SU-DHL-6 (cell line): ENCODE measurements at regions not wholly inside any gene's neighbourhood (a gene's known extent, or its start where the extent isn't known, plus 50 kb on each side); places are given as distances from the start of the nearest gene placed in this dataset.

Experiments used
- H2AFZ ChIP-seq: fragments of 200-600 bp; sonication (generic); 2 replicates; pipeline ENCODE4 v1.6.1; 2014; ENCODE audit warnings: low read depth, mild to moderate bottlenecking, moderate library complexity, mixed read lengths, antibody characterized with exemption, low read length; ENCODE audit not compliant: severe bottlenecking
- H3F3A ChIP-seq: fragments of 200-600 bp; shearing (Covaris generic); 2 replicates; pipeline ENCODE4 v1.6.0; 2016; ENCODE audit warnings: antibody characterized with exemption, mild to moderate bottlenecking; ENCODE audit not compliant: insufficient read depth
- H3K27ac ChIP-seq: fragments of 200-600 bp; sonication (generic); 2 replicates; pipeline ENCODE4 v1.5.1; 2016; ENCODE audit warnings: low read depth, mild to moderate bottlenecking, low read length, moderate library complexity, mixed read lengths
- H3K27me3 ChIP-seq: fragments of 200-600 bp; sonication (generic), shearing (Covaris generic); 2 replicates; pipeline ENCODE4 v1.6.0; 2014; ENCODE audit warnings: mild to moderate bottlenecking, low read length
- H3K36me3 ChIP-seq: fragments of 200-600 bp; sonication (generic); 2 replicates; pipeline ENCODE4 v1.6.1; 2014; ENCODE audit warnings: mild to moderate bottlenecking, low read length, mixed read lengths
- H3K4me2 ChIP-seq: fragments of 300-600, 200-600 bp; shearing (Covaris generic), sonication (generic); 2 replicates; pipeline ENCODE4 v1.6.0; 2014; ENCODE audit warnings: low read length, low read depth, mild to moderate bottlenecking; ENCODE audit not compliant: poor library complexity, severe bottlenecking
- H3K4me3 ChIP-seq: fragments of 200-600 bp; sonication (generic); 2 replicates; pipeline ENCODE4 v1.5.1; 2014; ENCODE audit warnings: antibody characterized with exemption, low read length, mild to moderate bottlenecking, mixed read lengths; ENCODE audit not compliant: insufficient read depth, poor library complexity, severe bottlenecking
- H3K79me2 ChIP-seq: fragments of 200-600 bp; sonication (generic); 2 replicates; pipeline ENCODE4 v1.6.1; 2014; ENCODE audit warnings: mild to moderate bottlenecking, low read length, moderate library complexity; ENCODE audit not compliant: insufficient read depth
- H3K9ac ChIP-seq: fragments of 200-600 bp; sonication (generic); 2 replicates; pipeline ENCODE4 v1.7.0; 2014; ENCODE audit warnings: mild to moderate bottlenecking, low read length
- H3K9me2 ChIP-seq: fragments of 200-600 bp; sonication (generic); replicated peaks from 2 replicates; pipeline ENCODE4 v1.6.1; 2014; ENCODE audit warnings: low read length; ENCODE audit not compliant: insufficient read depth
- H3K9me3 ChIP-seq: fragments of 200-600 bp; sonication (generic); 2 replicates; pipeline ENCODE4 v1.6.1; 2014; ENCODE audit warnings: low read length, mixed read lengths; ENCODE audit not compliant: insufficient read depth
- H4K20me1 ChIP-seq: fragments of 200-600 bp; sonication (generic); 2 replicates; pipeline ENCODE4 v1.6.1; 2014; ENCODE audit warnings: low read depth, mild to moderate bottlenecking, antibody characterized with exemption, low read length, moderate library complexity, mixed read lengths
- EZH2phosphoT487 ChIP-seq: fragments of 200-600 bp; sonication (generic), shearing (Covaris generic); conservative IDR thresholded peaks from 2 replicates; pipeline ENCODE4 v1.6.1; 2018; ENCODE audit warnings: mild to moderate bottlenecking, antibody characterized with exemption, low read length, moderate library complexity, mixed read lengths
- TF ChIP-seq, protein P1 (sequence below): fragments of 200-600 bp; sonication (generic); IDR thresholded peaks from one replicate; pipeline ENCODE4 v1.5.1; 2017; ENCODE audit warnings: antibody characterized with exemption, mild to moderate bottlenecking, low read length, moderate library complexity; ENCODE audit not compliant: insufficient read depth, poor library complexity, severe bottlenecking

DNA sequence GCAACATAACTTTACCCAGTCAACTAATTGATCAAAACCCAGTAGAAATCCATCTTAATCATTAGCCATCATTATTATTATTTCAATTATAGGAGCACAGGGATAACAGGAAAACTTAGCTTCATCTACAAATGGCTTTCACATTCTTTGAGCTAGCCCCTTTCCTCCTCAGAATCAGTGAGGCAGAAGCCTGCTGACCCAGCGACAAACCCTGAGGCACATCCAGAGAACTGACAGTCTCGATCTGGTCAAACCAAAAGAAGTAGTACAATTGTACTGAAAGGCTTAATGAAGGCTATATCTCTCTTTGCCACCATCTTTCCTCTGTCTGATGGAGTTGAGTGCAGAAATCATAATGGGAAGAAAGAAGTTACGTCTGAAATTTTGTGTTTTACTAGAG is 109.8 kb upstream of the ARID2 start:
- H3F3A ChIP-seq, result no peaks in the 10 kb centered on the region
- H3K27ac ChIP-seq, result no peak overlapping the region
- no peak overlapping the region for H3K9ac ChIP-seq
- H3K4me2 ChIP-seq, result no peak overlapping the region
- no peaks in the 10 kb centered on the region for H3K27me3 ChIP-seq
- no peak overlapping the region for H2AFZ ChIP-seq
- no peaks in the 10 kb centered on the region for H3K36me3 ChIP-seq
- no peak for TF ChIP-seq EZH2phosphoT487
- TF ChIP-seq, protein P1, sequence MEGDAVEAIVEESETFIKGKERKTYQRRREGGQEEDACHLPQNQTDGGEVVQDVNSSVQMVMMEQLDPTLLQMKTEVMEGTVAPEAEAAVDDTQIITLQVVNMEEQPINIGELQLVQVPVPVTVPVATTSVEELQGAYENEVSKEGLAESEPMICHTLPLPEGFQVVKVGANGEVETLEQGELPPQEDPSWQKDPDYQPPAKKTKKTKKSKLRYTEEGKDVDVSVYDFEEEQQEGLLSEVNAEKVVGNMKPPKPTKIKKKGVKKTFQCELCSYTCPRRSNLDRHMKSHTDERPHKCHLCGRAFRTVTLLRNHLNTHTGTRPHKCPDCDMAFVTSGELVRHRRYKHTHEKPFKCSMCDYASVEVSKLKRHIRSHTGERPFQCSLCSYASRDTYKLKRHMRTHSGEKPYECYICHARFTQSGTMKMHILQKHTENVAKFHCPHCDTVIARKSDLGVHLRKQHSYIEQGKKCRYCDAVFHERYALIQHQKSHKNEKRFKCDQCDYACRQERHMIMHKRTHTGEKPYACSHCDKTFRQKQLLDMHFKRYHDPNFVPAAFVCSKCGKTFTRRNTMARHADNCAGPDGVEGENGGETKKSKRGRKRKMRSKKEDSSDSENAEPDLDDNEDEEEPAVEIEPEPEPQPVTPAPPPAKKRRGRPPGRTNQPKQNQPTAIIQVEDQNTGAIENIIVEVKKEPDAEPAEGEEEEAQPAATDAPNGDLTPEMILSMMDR, result no peak
- H3K9me2 ChIP-seq, result no peaks in the 10 kb centered on the region
- H3K79me2 ChIP-seq, result no peaks in the 10 kb centered on the region
- H4K20me1 ChIP-seq, result no peaks in the 10 kb centered on the region
- H3K4me3 ChIP-seq, result no peak overlapping the region
- no peaks in the 10 kb centered on the region; the same call in 1 of the 2 replicates for H3K9me3 ChIP-seq

DNA sequence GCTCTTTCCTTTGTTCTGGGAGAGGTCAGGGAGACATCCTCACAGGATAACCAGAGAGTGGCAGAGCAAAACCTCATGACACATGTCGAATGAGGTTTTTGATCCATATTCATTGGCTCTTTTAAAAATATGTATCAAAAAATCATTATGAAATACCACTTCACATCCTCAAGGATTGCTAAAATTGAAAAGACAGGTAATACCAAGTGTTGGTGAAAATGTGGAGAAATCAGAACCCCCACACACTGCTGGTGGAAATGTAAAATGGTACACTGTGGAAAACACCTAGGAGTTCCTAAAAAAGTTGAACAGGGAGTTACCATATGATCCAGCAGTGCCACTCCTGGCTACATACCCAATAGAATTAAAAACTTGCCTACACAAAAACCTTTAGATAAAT is 107.8 kb upstream of the ARID2 start:
- Histone ChIP-seq H3K9me3 (no peaks in the 10 kb centered on the region; the same call in 1 of the 2 replicates), H3F3A (no peaks in the 10 kb centered on the region), H3K9ac (no peak overlapping the region), H3K4me2 (no peak overlapping the region), H3K79me2 (no peaks in the 10 kb centered on the region), H3K36me3 (no peaks in the 10 kb centered on the region), H3K9me2 (no peaks in the 10 kb centered on the region), H4K20me1 (no peaks in the 10 kb centered on the region), H3K4me3 (no peak overlapping the region), H3K27ac (no peak overlapping the region), H3K27me3 (no peaks in the 10 kb centered on the region), H2AFZ (no peak overlapping the region)
- TF ChIP-seq, protein P1, result no peak
- TF ChIP-seq EZH2phosphoT487, result no peak

DNA sequence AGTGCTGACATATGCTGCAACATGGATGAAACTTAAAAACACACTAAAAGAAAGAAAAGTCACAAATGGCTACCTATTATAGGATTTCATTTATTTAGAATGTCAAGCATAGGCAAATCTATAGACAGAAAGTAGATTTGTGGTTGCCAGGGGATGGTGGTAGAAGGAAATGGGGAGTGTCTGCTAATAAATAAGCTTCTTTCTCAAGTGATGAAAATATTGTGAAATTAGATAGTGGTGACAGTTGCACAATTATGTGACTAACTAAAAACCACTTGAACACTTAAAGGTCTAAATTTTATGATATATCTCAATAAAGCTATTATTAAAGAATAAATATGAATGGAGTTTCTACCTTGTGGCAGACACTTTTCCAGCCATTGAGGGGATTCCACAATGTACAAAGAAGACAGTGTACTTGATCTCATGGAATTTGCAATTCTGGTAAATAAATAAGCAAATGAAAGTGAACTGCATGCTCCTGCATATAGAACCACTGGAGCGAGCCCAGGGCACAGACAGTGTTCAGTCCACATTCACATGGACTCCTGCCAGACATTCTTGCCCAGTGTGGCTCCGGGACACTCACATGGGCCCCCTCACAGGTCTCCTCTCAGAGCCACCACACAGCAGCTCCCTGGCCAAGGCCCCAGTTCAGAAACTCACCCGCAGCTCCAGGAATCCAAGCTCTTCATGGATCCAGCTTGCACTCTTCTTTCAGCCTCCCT is 107.1 kb upstream of the ARID2 start:
- TF ChIP-seq EZH2phosphoT487, result no peak
- TF ChIP-seq, protein P1, result no peak
- no peak overlapping the region for H3K9ac ChIP-seq
- H3K9me3 ChIP-seq, result no peaks in the 10 kb centered on the region; the same call in 1 of the 2 replicates
- no peak overlapping the region for H3K4me3 ChIP-seq
- H3K27ac ChIP-seq, result no peak overlapping the region
- H4K20me1 ChIP-seq, result no peaks in the 10 kb centered on the region
- no peak overlapping the region for H3K4me2 ChIP-seq
- no peaks in the 10 kb centered on the region for H3K27me3 ChIP-seq
- no peaks in the 10 kb centered on the region for H3K79me2 ChIP-seq
- H3K9me2 ChIP-seq, result no peaks in the 10 kb centered on the region
- no peak overlapping the region for H2AFZ ChIP-seq
- H3F3A ChIP-seq, result no peaks in the 10 kb centered on the region
- no peaks in the 10 kb centered on the region for H3K36me3 ChIP-seq
